Stromal cell of bone marrow (primary cell): ENCODE measurements at regions not wholly inside any gene's neighbourhood (a gene's known extent, or its start where the extent isn't known, plus 50 kb on each side); places are given as distances from the start of the nearest gene placed in this dataset.

ENCODE experiments used
- DNase-seq: peaks from one replicate; pipeline ENCODE4 v3.0.0-alpha.2; 2012; ENCODE audit warnings: low read depth

DNA sequence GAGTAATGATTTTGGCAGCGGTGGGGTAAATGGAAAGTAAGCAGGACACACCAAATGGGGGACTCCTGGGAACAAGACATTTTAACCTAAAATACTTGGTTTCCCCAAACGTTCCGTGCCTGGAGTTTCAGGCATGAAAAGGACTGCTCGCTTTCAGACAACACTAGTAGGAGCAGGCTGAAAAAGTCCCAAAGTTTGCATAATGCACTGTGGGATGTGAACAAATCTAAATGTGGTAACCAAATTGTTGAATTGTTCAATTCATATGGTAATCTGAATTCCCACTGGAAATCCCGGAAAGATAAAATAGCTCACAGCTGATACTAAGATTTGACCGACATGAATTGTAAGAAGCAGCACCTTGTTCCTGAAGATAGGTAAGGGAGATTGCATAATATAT lies 467.2 kb upstream of the ARGLU1 start:
- DNase-seq, result no peak

DNA sequence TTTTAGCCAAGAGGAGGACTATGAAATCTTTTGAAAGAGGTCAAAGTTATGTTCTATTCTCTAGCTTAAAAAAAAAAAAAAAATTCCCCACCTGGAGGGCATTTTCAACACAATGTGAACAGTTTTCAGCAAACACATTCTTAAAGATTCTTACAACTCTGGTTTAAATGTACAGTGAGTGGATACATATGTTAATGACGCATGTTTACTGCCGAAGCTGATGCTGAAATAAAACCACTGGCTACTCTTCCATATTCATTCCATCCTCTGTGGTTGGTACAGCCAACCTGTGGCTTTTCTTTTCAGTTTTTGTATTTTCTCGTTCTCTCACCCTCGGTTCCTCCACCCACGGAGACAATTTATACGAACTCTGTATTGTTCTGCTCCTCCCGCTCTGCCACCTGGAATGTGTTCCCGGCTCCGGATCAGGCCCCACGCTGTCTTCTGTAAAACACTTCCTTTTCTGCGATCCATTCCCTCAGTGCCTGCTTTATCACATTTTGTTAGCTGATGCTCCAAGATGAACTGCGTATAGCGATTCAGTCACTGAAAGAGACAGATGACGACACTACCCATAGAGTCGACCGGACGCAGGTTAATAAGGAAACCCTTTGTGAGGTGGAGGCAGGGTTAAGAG lies 466.4 kb upstream of the ARGLU1 start:
- DNase-seq, result no peak

DNA sequence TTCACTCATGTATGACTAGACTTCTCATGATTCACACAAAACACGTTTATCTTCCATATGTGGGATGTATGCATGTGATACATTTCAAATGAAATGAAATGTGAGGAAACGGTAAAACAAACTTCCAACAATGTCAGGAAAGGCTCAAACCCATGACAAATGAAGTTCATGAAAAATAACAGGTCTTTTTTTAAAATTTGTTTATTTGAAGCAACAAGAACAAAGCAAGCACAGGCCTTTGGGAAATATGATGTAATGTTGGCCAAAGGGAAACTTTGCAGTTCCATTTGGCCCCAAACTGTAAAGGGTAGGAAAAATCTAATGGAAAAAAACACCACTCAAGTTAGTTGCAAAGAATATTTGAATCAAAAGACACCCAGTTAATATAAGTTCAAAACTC lies 463.8 kb upstream of the ARGLU1 start:
- DNase-seq, result no peak

DNA sequence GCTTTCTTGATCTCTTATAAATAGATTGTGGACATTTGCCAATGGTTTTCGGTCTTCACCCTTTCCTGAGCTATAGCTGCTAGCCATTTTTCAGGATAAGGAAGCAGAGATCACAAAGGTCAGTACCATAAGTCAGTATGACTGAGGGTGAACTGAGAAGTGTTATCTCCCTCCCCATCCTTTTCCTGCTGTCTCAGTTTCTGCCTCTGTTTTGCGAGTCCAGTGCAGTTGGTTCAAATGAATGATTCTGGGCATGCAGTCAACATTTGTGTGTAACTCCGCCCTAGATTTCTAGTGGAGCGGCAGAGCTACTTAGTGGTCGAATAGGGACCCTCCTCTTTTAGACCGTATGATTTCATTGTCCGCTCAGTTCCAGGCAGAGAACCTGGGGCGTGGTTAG lies 460.8 kb upstream of the ARGLU1 start:
- DNase-seq, result no peak

DNA sequence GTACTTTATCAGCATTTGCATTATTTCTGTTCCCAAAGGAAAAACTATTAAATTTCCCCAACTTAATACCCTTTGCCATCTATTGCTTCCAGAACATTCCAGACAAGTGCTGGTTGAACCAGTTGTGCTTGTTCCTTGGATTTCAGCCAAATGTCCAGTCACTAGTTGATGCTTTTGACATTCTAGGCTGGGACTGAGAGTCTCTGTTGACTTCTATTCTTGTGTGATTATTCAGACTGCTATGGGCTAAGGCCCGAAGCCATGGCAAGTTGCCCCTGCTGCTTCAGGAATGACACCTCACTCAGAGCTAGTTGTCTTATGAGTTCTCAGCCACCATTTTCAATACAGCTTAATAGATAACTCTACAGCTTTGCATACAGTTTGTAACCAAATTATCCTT lies 458.1 kb upstream of the ARGLU1 start:
- peak; percentile 50 for DNase-seq

DNA sequence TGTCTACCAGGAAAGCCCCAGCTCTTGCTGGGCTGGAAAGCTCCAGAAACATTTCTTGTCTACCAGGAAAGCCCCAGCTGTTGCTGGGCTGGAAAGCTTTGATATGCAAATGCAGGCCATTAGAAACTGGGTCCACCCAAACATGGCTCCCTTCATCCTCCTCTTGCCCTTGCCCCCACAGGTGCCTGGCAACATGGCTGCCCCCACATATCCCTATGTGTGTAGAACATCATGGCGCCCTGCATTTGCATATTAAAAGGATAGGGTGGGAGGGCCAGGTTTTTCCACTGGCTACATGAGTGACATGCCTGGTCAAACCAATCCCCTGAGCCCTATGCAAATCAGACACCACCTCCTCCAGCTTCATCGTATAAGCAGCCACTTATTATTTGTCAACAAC lies 455.4 kb upstream of the ARGLU1 start:
- DNase-seq, result no peak

DNA sequence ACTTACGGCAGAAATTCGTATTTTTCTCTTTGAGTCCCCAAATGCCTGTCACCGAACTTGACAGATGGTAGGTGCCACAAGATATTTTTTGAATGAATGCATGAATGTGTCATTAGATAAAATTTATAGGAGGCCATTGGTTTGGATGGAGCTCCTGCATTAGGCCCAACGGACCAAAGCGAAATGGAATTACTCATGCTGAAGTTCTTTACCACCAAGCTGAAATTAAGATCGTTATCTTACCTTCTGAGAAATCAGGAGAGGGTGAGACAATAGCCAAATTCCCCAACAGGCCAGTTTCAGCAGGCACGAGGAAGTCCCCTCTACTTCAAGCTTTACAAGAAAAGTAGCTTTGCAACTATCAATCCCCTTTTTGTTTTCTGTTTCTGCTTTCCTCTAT lies 452.5 kb upstream of the ARGLU1 start:
- DNase-seq, result no peak

DNA sequence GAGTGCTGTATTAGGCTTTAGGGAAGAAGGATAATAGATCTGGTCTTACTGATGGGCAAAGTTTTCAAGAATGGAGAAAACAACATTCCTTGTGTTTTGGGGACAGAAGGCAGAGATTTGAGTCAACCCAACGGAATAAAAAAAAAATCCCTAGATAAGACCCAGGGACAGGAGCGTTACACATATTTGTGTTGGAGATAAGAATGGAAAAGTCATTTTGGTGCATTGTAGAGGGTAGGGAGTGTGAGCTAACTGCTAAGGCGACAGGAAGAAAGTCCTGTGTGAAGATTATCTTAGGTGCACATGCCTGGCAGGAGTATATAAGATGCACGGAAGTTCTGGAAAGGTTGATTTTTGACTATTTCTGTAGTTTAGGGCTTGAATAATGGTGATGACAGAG lies 450.3 kb upstream of the ARGLU1 start:
- DNase-seq, result no peak

DNA sequence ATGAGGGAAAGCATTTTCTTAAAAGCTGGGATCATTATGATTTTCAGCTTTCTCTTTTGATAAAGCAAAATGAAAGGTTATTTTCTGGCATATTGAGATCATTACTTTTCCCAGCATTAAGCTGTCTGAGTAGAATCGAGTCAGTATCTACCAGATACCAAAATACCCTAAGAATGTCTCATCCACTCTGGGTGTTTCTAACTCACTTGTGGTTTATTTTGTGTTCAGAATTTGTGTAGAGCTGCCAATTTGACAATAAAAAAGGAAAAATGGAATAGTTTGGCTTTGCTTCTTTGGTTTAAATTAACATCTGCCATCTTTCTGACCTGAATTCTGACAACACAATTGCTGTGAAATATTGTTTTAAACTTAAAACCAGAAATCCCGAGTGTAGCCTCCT lies 438.7 kb upstream of the ARGLU1 start:
- DNase-seq, result peak; percentile 8

DNA sequence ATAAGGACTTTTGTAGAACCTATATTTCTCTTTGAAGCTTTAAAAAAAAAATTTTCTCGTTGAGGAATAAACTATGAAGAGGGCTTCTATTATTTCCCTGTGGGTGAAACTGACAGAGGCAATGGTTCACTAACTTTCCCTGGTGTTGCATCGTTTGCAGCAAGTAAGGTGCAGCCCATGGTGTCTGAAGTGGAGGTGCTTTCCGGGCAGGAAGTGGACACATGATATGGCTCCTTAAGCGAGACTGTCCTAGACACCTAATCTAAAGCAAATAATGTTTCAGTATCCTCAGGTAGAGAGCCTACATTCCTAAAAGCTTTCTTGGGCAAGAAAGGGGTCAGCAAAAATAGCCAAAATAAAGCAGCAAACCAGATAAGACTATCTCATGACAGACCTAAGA lies 437.6 kb upstream of the ARGLU1 start:
- DNase-seq, result no peak

DNA sequence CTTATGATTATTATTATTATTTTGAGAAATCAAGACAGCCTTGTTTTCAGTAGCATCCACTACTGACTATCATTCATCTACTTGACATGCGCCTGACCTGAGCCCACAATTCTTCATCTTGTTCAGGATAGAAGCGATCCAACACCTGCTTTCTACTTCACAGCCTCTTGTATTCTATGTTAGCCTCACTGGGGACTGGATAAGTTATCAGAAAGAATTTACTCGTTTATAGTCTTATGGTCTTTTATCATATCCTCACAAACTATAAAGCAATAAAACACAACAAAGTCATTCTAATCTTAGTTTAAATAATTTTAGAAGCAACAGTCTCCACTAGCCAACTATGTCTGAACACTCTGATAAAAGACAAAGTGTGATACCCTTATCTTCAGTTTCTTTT lies 436.0 kb upstream of the ARGLU1 start:
- no peak for DNase-seq

DNA sequence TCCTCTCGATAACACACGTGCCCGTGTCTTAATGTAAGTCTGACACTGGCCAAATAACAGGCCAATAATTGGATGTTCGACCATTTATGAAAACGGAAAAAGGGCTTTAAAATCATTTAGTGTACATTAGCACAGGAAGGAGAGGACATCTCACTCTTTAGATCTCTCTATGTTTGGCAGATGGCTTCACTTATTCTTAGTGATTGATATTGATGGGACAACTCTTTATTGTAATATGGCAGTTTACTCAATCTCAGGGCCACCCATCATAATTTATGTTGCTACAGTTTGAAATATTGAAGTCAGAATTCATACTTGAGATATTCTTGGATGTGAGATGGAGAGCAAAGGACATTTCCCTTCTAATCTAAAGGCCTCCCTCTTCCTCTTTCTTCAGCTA lies 430.7 kb upstream of the ARGLU1 start:
- no peak for DNase-seq

DNA sequence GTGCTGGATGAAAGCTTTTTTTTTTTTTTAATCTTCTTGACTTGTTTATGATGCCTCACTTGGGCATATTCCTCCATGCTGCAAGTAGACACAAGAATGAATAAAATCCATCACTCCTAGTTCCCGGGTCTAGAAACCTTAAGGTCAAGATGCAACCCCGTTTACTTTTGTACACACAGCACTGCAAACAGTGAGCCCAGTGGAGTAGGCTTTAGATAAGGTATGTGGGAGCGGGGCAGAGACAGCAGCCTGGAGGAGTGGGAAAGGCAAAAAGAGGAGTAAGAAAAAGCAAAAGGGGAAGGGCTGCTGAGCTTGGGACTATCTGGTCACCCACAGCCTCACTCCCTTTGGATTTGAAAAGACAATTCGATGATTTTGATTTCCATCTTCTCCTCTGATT lies 429.8 kb upstream of the ARGLU1 start:
- DNase-seq, result no peak

DNA sequence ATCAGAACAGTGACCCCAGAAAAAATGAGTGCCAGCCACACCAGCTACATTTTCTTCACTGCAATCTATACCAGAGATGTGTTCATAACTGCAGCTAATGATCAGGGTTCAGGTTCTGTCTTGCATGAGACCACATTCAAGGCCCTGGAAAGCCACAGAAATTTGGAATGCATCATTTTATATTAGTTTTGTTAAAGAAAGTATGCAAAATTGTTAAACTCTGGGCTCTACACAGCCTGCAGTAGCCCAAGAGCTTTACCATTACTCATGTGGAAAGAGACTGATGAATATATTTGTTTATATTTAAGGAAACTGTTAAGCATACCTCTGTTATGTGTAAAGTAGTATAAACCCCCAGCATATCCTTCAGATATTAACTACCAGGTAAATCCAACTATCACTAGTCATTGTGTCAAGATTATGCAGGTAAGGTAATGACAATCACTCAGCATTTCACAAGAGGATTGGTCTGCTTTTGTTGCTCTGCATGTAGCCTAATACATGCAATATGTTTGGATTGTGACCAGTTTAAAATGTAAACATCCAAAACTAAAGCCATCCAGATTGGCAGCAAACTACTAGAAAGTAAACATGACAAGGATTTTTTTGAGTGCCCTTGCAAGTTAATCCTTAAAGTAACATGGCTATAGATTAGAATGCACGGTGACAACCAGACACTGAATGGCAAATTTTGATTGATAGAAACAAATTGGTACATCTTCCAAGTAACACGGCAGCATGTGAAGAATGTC lies 429.1 kb upstream of the ARGLU1 start:
- DNase-seq, result no peak

DNA sequence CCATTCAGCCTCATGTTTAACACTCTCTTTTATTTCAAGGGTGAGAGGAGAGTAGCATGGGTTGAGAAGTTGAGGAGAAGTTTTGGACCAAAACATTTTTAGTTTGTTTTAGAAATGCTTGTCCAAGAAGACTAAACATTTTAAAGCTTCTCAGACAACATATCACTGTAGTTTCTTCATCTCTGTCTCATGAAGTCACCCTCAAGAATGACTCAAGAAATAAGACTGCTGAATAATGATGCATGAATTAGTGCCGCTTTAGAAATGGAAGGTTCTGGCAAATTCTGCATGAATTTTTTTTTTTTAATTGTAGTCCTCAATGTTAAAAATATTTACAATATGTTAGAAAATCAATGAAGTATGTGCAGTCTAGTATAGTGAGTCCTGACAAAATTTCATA lies 422.7 kb upstream of the ARGLU1 start:
- no peak for DNase-seq

DNA sequence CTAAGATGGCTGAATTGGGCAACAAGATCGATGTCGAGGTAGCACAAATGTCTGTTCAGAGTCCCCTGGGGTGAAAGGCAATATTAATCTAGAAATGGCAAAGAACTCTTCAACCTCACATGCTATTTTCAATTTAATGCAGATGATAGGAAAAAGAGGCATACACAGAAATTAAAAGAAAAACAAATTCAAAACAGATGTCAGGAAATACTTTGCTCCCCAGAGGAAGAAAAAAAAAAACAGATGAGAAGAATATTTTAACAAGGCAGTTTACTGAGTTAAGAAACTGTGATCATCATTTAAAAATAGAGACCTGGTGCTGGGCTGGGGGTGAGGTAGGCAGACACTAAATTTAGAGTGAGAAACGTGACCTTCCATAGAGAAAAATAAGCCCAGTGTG lies 421.9 kb upstream of the ARGLU1 start:
- no peak for DNase-seq

DNA sequence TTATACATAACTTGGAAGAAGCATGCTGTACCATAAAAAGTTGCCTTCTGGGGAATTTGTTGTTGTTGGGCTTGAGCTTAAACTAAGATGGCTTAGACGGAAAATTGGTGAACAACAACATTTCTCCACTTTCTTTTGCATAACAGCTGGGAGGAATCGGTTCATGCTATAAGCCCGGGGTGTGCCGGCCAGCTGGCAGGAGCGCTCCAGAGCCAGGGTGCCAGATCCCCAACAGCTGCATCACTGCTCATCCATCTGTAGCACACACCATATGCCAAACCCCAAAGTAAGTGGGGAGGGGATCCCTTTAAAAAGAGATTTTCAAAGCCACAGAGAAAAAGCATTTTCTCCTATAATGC lies 419.5 kb upstream of the ARGLU1 start:
- DNase-seq, result no peak

DNA sequence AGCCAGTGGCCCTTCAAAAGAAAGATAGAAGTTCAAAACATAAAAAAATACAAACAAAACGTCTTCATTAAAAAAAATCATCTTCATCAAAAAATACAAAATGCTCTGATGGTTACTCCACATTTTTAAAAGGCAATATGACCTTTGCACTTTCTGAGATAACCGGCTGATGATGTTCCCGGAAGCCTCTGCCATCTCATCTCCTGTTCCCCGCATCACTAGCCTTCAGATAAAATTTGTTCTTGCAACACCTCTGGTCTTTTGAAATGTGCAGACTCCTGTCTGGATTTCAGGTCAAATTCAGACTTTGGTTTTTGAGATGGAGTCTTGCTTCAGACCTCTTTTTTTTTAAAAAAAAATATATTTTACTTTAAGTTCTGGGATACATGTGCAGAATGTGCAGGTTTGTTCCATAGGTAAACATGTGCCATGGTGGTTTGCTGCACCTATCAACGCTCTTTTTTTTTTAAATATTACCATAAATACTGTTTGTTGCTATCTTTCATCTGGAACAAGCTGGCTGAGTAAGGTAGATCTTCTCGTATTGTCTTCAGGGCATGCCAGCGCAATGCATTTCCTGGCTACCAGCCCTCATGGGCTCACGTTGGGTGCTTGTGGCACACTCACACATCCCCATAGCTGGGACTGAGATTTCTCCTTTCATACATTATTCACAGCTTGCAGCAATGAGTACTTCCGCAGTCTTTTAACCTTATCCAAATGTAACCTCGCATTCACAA lies 418.9 kb upstream of the ARGLU1 start:
- DNase-seq, result no peak

DNA sequence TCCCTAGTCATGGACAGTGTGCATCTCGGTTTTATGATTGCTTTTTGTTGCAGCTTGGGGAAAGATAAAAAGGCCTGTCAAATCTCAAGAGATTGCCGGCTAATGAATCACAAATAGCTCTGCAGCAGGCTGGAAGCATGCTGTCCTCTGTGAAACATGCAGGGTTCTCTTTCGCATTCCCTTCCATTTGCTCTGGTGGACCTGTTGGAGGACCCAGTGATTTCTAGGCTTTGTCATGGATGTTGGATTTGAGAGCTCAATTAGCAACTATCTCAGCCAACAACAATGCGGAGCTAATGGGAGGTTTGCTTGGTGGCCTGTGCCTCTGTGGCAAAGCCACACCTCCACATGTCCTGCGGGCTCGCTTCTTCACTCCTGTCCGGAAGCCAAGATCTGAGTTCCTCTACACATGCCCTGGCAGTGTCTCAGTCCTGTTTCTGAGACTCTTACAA lies 418.1 kb upstream of the ARGLU1 start:
- no peak for DNase-seq

DNA sequence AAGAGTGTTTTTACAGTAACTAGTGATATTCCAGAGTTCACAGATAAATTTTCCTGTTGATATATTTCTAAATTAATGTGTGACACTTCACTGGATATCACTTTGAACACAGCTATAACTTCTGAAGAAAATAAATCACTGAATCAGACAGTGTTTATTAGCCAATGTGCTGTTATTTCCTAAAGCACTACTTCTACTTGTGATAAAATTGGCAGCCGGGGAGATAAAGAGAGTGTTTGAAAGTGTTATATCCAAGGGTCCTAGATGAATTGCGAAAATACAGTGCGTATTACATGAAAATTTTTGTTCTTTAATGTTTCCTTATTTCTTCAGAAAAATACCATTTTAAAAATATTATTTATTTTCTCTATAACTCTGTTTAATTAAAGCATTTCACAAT lies 417.5 kb upstream of the ARGLU1 start:
- DNase-seq, result no peak

DNA sequence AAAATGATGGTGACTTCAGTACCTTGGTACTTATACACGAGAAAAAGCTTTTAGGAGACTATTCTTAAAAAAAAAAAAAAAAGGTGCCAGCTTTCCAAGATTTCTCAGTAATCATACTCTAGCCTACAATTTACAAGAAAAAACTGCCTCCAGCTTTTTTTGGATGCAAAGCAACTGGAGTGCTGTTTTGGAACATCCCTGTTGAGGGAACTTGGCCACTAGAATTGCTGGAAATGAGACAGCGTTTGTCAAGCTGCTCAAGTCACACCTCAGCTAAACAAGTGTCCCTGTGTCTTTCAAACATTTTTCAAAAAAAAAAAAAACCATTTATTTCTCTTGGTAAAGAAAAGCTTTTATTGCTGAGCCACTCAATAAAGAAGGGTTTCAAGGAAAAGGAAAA lies 413.1 kb upstream of the ARGLU1 start:
- DNase-seq, result no peak

DNA sequence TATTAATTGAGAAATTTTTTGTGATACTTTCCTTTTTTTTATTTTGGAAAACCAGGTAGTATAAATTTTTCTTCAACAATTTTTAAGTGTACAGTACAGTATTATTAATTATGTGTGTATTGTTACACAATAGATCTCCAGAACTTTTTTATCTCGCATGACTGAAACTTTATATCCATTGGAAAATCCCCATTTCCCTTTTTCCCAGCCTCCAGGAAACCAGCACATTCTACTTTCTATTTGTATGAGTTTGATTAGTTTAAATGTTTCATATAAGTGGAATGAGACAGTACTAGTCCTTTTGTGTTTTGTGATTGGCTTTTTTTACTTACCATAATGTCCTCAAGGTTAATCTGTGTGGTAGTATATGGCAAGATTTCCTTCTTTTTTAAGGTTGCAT lies 399.5 kb upstream of the ARGLU1 start:
- no peak for DNase-seq

DNA sequence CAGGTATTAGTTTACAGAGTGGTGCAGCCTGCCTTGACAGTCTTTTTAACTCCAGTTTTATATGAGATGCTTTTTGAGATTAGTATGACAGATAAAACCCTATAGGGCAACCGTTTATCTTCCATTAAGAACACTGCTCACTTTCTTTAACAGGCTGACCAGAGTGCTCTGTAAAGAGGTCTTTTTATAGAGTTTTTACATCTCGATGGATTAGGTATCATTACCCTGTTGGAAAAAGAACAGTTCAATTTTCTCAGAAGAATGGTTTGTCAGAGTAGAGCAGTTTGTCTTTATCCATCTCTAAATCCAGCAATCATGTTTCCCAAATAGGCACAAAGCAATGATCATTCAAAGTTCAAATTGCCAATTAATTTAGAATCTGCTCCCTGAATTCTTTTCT lies 395.2 kb upstream of the ARGLU1 start:
- no peak for DNase-seq

DNA sequence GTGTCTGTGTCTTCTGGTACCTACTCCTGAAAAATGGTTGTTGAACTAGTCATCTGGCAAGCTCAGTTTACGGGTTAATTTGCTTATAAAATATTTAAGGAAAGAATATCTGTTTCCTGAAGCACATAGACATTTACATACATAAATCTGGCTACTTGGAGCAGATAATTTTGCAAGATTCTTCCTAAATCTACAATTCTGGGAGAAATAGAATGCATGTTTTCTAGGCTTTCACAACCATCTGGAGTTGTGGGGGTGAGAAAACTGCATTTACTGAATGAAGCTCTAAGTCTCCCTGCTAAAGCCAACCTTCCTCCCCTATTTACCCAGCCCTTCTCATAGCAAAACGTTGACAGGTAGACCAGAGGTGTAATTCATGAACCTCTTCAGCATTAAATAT lies 393.7 kb upstream of the ARGLU1 start:
- no peak for DNase-seq
